Mesendoderm (in vitro differentiated cells): ENCODE measurements at regions not wholly inside any gene's neighbourhood (a gene's known extent, or its start where the extent isn't known, plus 50 kb on each side); places are given as distances from the start of the nearest gene placed in this dataset.

Source experiments
- DNase-seq: peaks from one replicate; pipeline ENCODE4 v3.0.0; 2013
- H2AK5ac ChIP-seq: 2 replicates; pipeline ENCODE4 v1.6.1; 2013; ENCODE audit warnings: low read length, inconsistent platforms
- H2BK120ac ChIP-seq: 2 replicates; pipeline ENCODE4 v1.6.1; 2013; ENCODE audit warnings: low read depth, mild to moderate bottlenecking, low read length, moderate library complexity, mixed read lengths
- H2BK15ac ChIP-seq: replicated peaks from 2 replicates; pipeline ENCODE4 v1.6.1; 2013; ENCODE audit warnings: low read depth, mild to moderate bottlenecking, moderate library complexity
- H2BK5ac ChIP-seq: 2 replicates; pipeline ENCODE4 v1.6.1; 2013; ENCODE audit warnings: low read length, inconsistent platforms
- H3K18ac ChIP-seq: 2 replicates; pipeline ENCODE4 v1.6.1; 2013; ENCODE audit warnings: mild to moderate bottlenecking, low read length, mixed read lengths
- H3K23ac ChIP-seq: one replicate; pipeline ENCODE4 v1.6.1; 2013; ENCODE audit warnings: low read length
- H3K27ac ChIP-seq: 2 replicates; pipeline ENCODE4 v1.5.1; 2013; ENCODE audit warnings: low read depth, mild to moderate bottlenecking, inconsistent platforms, low read length, moderate library complexity
- H3K27me3 ChIP-seq: 2 replicates; pipeline ENCODE4 v1.6.1; 2013; ENCODE audit warnings: low read length, control low read depth, mild to moderate bottlenecking, inconsistent platforms; ENCODE audit not compliant: insufficient read depth, poor library complexity
- H3K36me3 ChIP-seq: 2 replicates; pipeline ENCODE4 v1.6.1; 2013; ENCODE audit warnings: low read length, inconsistent platforms; ENCODE audit not compliant: control insufficient read depth, insufficient read depth
- H3K4ac ChIP-seq: one replicate; pipeline ENCODE4 v1.6.1; 2013; ENCODE audit warnings: low read depth, mild to moderate bottlenecking, low read length, moderate library complexity
- H3K4me1 ChIP-seq: 2 replicates; pipeline ENCODE4 v1.6.1; 2013; ENCODE audit warnings: low read depth, low read length, inconsistent platforms; ENCODE audit not compliant: control insufficient read depth
- H3K4me2 ChIP-seq: 2 replicates; pipeline ENCODE4 v1.6.1; 2013; ENCODE audit warnings: low read length
- H3K4me3 ChIP-seq: 2 replicates; pipeline ENCODE4 v1.5.1; 2013; ENCODE audit warnings: mild to moderate bottlenecking, low read length
- H3K56ac ChIP-seq: one replicate; pipeline ENCODE4 v1.6.1; 2013; ENCODE audit warnings: low read length
- H3K79me1 ChIP-seq: 2 replicates; pipeline ENCODE4 v1.6.1; 2013; ENCODE audit warnings: low read length, inconsistent platforms
- H3K79me2 ChIP-seq: 2 replicates; pipeline ENCODE4 v1.6.1; 2013; ENCODE audit warnings: mild to moderate bottlenecking, low read length; ENCODE audit not compliant: control insufficient read depth, insufficient read depth
- H3K9ac ChIP-seq: 2 replicates; pipeline ENCODE4 v1.6.1; 2013; ENCODE audit warnings: low read length, inconsistent platforms
- H4K5ac ChIP-seq: one replicate; pipeline ENCODE4 v1.6.1; 2013; ENCODE audit warnings: low read length
- H4K8ac ChIP-seq: one replicate; pipeline ENCODE4 v1.6.1; 2013; ENCODE audit warnings: low read depth, mild to moderate bottlenecking, control low read depth, low read length, moderate library complexity
- WGBS: extraction: QIAGEN DNeasy Blood & Tissue Kit; methylation state at CpG from one replicate; pipeline ENCODE4 v1.1.7; 2013; ENCODE audit warnings: low lambda C conversion rate, missing lambda C conversion rate; ENCODE audit not compliant: insufficient coverage; ENCODE audit errors: extremely low coverage; 5-methylcytosine and 5-hydroxymethylcytosine counted together

- H3K27me3 ChIP-seq: no peaks in the 10 kb centered on the region
- H2BK5ac ChIP-seq: no peak overlapping the region
- H3K79me2 ChIP-seq: no peaks in the 10 kb centered on the region
- no peak overlapping the region for H3K4me3 ChIP-seq
- no peaks in the 10 kb centered on the region for H3K36me3 ChIP-seq
- H3K4me2 ChIP-seq: no peak overlapping the region
- no peak overlapping the region for H3K9ac ChIP-seq
- no peaks in the 10 kb centered on the region for H3K79me1 ChIP-seq
- H2BK15ac ChIP-seq: no peak overlapping the region
- no CpG with 5 or more reads among the region's 2 CpGs for WGBS
- H3K18ac ChIP-seq: no peak overlapping the region
- H2BK120ac ChIP-seq: no peak overlapping the region
- DNase-seq: no peak
- H3K27ac ChIP-seq: no peak overlapping the region
- H3K23ac ChIP-seq: no peak overlapping the region
- H4K8ac ChIP-seq: no peak overlapping the region
- no peak overlapping the region for H3K4ac ChIP-seq
- no peak overlapping the region for H3K56ac ChIP-seq
- no peaks in the 10 kb centered on the region for H3K4me1 ChIP-seq
- H4K5ac ChIP-seq: no peak overlapping the region
- no peak overlapping the region for H2AK5ac ChIP-seq
Measured at GRCh38 chr11:24311974-24312373, 184.9 kb upstream of the LUZP2 start.

GRCh38 chr11:24312464-24313238, 184.2 kb upstream of the LUZP2 start:
- WGBS: no CpG with 5 or more reads among the region's 2 CpGs
- H2BK15ac ChIP-seq: no peak overlapping the region

GRCh38 chr11:24321229-24321628, 175.6 kb upstream of the LUZP2 start:
- Histone ChIP-seq H3K4me2 (no peak overlapping the region), H3K36me3 (no peaks in the 10 kb centered on the region), H3K79me1 (no peaks in the 10 kb centered on the region), H2BK120ac (no peak overlapping the region), H2BK5ac (no peak overlapping the region), H3K27me3 (no peaks in the 10 kb centered on the region), H4K8ac (no peak overlapping the region), H3K4me3 (no peak overlapping the region), H2AK5ac (no peak overlapping the region), H3K4me1 (no peaks in the 10 kb centered on the region), H3K27ac (no peak overlapping the region), H3K79me2 (no peaks in the 10 kb centered on the region), H3K18ac (no peak overlapping the region), H3K4ac (no peak overlapping the region), H3K23ac (no peak overlapping the region), H3K56ac (no peak overlapping the region), H4K5ac (no peak overlapping the region), H2BK15ac (no peak overlapping the region), H3K9ac (no peak overlapping the region)
- no peak for DNase-seq
- no CpG with 5 or more reads among the region's 2 CpGs for WGBS

More at GRCh38 chr11:24312464-24313238, 184.2 kb upstream of the LUZP2 start:
- Histone ChIP-seq H3K27ac (no peak overlapping the region), H4K8ac (no peak overlapping the region), H3K56ac (no peak overlapping the region), H2BK5ac (no peak overlapping the region), H2AK5ac (no peak overlapping the region), H3K27me3 (no peaks in the 10 kb centered on the region), H4K5ac (no peak overlapping the region), H3K79me1 (no peaks in the 10 kb centered on the region), H3K79me2 (no peaks in the 10 kb centered on the region), H3K4me2 (no peak overlapping the region), H3K4ac (no peak overlapping the region), H3K18ac (no peak overlapping the region), H3K23ac (no peak overlapping the region), H2BK120ac (no peak overlapping the region), H3K4me1 (no peaks in the 10 kb centered on the region), H3K4me3 (no peak overlapping the region), H3K9ac (no peak overlapping the region), H3K36me3 (no peaks in the 10 kb centered on the region)
- peak; percentile 52 for DNase-seq

GRCh38 chr11:24324211-24324610, 172.6 kb upstream of the LUZP2 start:
- Histone ChIP-seq H3K27ac (no peak overlapping the region), H3K79me1 (no peaks in the 10 kb centered on the region), H2BK120ac (no peak overlapping the region), H2BK5ac (no peak overlapping the region), H4K5ac (no peak overlapping the region), H3K4me2 (no peak overlapping the region), H3K56ac (no peak overlapping the region), H3K4me1 (no peaks in the 10 kb centered on the region), H2BK15ac (no peak overlapping the region), H3K4ac (no peak overlapping the region), H3K36me3 (no peaks in the 10 kb centered on the region), H3K18ac (no peak overlapping the region), H3K27me3 (no peaks in the 10 kb centered on the region), H3K4me3 (no peak overlapping the region), H3K9ac (no peak overlapping the region), H3K79me2 (no peaks in the 10 kb centered on the region), H3K23ac (no peak overlapping the region), H4K8ac (no peak overlapping the region), H2AK5ac (no peak overlapping the region)
- DNase-seq: no peak

- no peak overlapping the region for H3K9ac ChIP-seq
- no peaks in the 10 kb centered on the region for H3K27me3 ChIP-seq
- WGBS: no CpG with 5 or more reads among the region's 7 CpGs
- no peak overlapping the region for H4K8ac ChIP-seq
- no peak overlapping the region for H2AK5ac ChIP-seq
- H3K4me1 ChIP-seq: no peaks in the 10 kb centered on the region
- H3K4ac ChIP-seq: no peak overlapping the region
- no peak for DNase-seq
- H3K27ac ChIP-seq: no peak overlapping the region
- H3K4me2 ChIP-seq: no peak overlapping the region
- no peak overlapping the region for H4K5ac ChIP-seq
- H3K79me1 ChIP-seq: no peaks in the 10 kb centered on the region
- no peak overlapping the region for H3K4me3 ChIP-seq
- no peak overlapping the region for H2BK5ac ChIP-seq
- no peak overlapping the region for H2BK15ac ChIP-seq
- H3K56ac ChIP-seq: no peak overlapping the region
- no peaks in the 10 kb centered on the region for H3K79me2 ChIP-seq
- H3K23ac ChIP-seq: no peak overlapping the region
- H2BK120ac ChIP-seq: no peak overlapping the region
- H3K36me3 ChIP-seq: no peaks in the 10 kb centered on the region
- H3K18ac ChIP-seq: no peak overlapping the region
Measured at GRCh38 chr11:24344222-24344621, 152.6 kb upstream of the LUZP2 start.

GRCh38 chr11:24348908-24349307, 147.9 kb upstream of the LUZP2 start:
- H3K56ac ChIP-seq: no peak overlapping the region
- no peaks in the 10 kb centered on the region for H3K36me3 ChIP-seq
- H3K23ac ChIP-seq: no peak overlapping the region
- no peak overlapping the region for H3K4ac ChIP-seq
- no peak overlapping the region for H2BK15ac ChIP-seq
- H2AK5ac ChIP-seq: no peak overlapping the region
- H3K79me2 ChIP-seq: no peaks in the 10 kb centered on the region
- no peak overlapping the region for H2BK5ac ChIP-seq
- H3K27ac ChIP-seq: no peak overlapping the region
- H3K27me3 ChIP-seq: no peaks in the 10 kb centered on the region
- H3K79me1 ChIP-seq: no peaks in the 10 kb centered on the region
- DNase-seq: no peak
- H3K4me2 ChIP-seq: no peak overlapping the region
- H3K9ac ChIP-seq: no peak overlapping the region
- no peak overlapping the region for H2BK120ac ChIP-seq
- no peak overlapping the region for H4K5ac ChIP-seq
- H3K4me1 ChIP-seq: no peaks in the 10 kb centered on the region
- no peak overlapping the region for H3K18ac ChIP-seq
- H4K8ac ChIP-seq: no peak overlapping the region
- H3K4me3 ChIP-seq: no peak overlapping the region
